IMR-90 (cell line): ENCODE measurements at regions not wholly inside any gene's neighbourhood (a gene's known extent, or its start where the extent isn't known, plus 50 kb on each side); places are given as distances from the start of the nearest gene placed in this dataset.

Source experiments
- ATAC-seq: fragments of 200-7000 bp; cut with Tn5 transposase; 2 replicates; pipeline ENCODE4 v1.9.1; 2020; ENCODE audit warnings: low read depth, mild to moderate bottlenecking, moderate library complexity
- BruUV-seq: library from RNA; stranded (reverse); fragments of 400-500 nt; replicated peaks from 2 replicates; lab custom pipeline; 2021; lab: Mats Ljungman, UMichigan
- CTCF ChIA-PET: fragments of 300-600 bp; formaldehyde crosslinking; extraction: SDS; loops from one replicate; lab custom pipeline; 2021; ENCODE audit warnings: antibody characterized with exemption; lab: Yijun Ruan, JAX
- POLR2A ChIA-PET: fragments of 300-600 bp; sonication (Branson Sonifier 250); formaldehyde crosslinking; loops from one replicate; lab custom pipeline; 2022; ENCODE audit warnings: antibody characterized with exemption; ENCODE audit not compliant: unreplicated experiment; lab: Charles Lee
- DNase-seq: peaks from one replicate; pipeline ENCODE4 v3.0.0; 2013
- H2AFZ ChIP-seq: replicated peaks from 2 replicates; pipeline ENCODE3; 2013; ENCODE audit warnings: low read length, mild to moderate bottlenecking; ENCODE audit not compliant: poor library complexity
- H2AK5ac ChIP-seq: 2 replicates; pipeline ENCODE4 v1.6.1; 2013; ENCODE audit warnings: low read depth, low read length, inconsistent platforms
- H2AK9ac ChIP-seq: replicated peaks from 2 replicates; pipeline ENCODE3; 2013; ENCODE audit warnings: mild to moderate bottlenecking, low read depth, low read length, moderate library complexity; ENCODE audit not compliant: poor library complexity
- H2BK120ac ChIP-seq: 2 replicates; pipeline ENCODE4 v1.6.1; 2013; ENCODE audit warnings: low read depth, low read length, inconsistent platforms
- H2BK15ac ChIP-seq: 3 replicates; pipeline ENCODE4 v1.6.1; 2013; ENCODE audit warnings: low read depth, low read length, inconsistent platforms
- H2BK20ac ChIP-seq: 2 replicates; pipeline ENCODE4 v1.6.1; 2013; ENCODE audit warnings: low read depth, mild to moderate bottlenecking, inconsistent platforms, low read length, moderate library complexity
- H2BK5ac ChIP-seq: 2 replicates; pipeline ENCODE4 v1.6.1; 2013; ENCODE audit warnings: mild to moderate bottlenecking, low read depth, low read length, inconsistent platforms; ENCODE audit not compliant: poor library complexity, severe bottlenecking
- H3K14ac ChIP-seq: replicated peaks from 2 replicates; pipeline ENCODE4 v1.6.1; 2013; ENCODE audit warnings: low read depth, low read length, inconsistent platforms
- H3K18ac ChIP-seq: 2 replicates; pipeline ENCODE4 v1.6.1; 2013; ENCODE audit warnings: low read depth, low read length, control low read depth
- H3K23ac ChIP-seq: 2 replicates; pipeline ENCODE4 v1.6.1; 2013; ENCODE audit warnings: low read depth, low read length, inconsistent platforms
- H3K27ac ChIP-seq: 2 replicates; pipeline ENCODE4 v1.5.1; 2013; ENCODE audit warnings: mild to moderate bottlenecking, control low read depth, low read length; ENCODE audit not compliant: insufficient read depth
- H3K27me3 ChIP-seq: 2 replicates; pipeline ENCODE4 v1.6.1; 2013; ENCODE audit warnings: low read length; ENCODE audit not compliant: control insufficient read depth, insufficient read depth
- H3K36me3 ChIP-seq: 2 replicates; pipeline ENCODE4 v1.6.1; 2013; ENCODE audit warnings: low read length, mixed read lengths; ENCODE audit not compliant: control insufficient read depth, insufficient read depth
- H3K4ac ChIP-seq: 2 replicates; pipeline ENCODE4 v1.6.1; 2013; ENCODE audit warnings: low read depth, low read length, inconsistent platforms
- H3K4me1 ChIP-seq: 2 replicates; pipeline ENCODE4 v1.6.1; 2013; ENCODE audit warnings: low read length, mixed read lengths; ENCODE audit not compliant: control insufficient read depth, insufficient read depth
- H3K4me2 ChIP-seq: 2 replicates; pipeline ENCODE4 v1.6.1; 2013; ENCODE audit warnings: low read depth, mild to moderate bottlenecking, control low read depth, low read length, moderate library complexity
- H3K4me3 ChIP-seq: 2 replicates; pipeline ENCODE4 v1.5.1; 2013; ENCODE audit warnings: low read depth, mild to moderate bottlenecking, control low read depth, low read length, moderate library complexity; ENCODE audit not compliant: insufficient read depth
- H3K56ac ChIP-seq: 2 replicates; pipeline ENCODE4 v1.6.1; 2013; ENCODE audit warnings: low read length, inconsistent platforms; ENCODE audit not compliant: insufficient read depth; ENCODE audit errors: extremely low read depth
- H3K79me1 ChIP-seq, 2 experiments: 2 replicates each; pipeline ENCODE4 v1.6.1; 2013; ENCODE audit warnings: low read length in 2 of 2, inconsistent platforms in 1 of 2, low read depth in 1 of 2
- H3K9ac ChIP-seq: 2 replicates; pipeline ENCODE4 v1.6.1; 2013; ENCODE audit warnings: low read depth, low read length, control low read depth
- H3K9me1 ChIP-seq: 2 replicates; pipeline ENCODE4 v1.6.1; 2013; ENCODE audit warnings: low read length, inconsistent platforms; ENCODE audit not compliant: insufficient read depth
- H3K9me3 ChIP-seq: 2 replicates; pipeline ENCODE4 v1.6.1; 2013; ENCODE audit warnings: low read length; ENCODE audit not compliant: control insufficient read depth, insufficient read depth
- H4K20me1 ChIP-seq: 2 replicates; pipeline ENCODE4 v1.6.1; 2013; ENCODE audit warnings: low read length, inconsistent platforms; ENCODE audit not compliant: insufficient read depth
- H4K5ac ChIP-seq: 2 replicates; pipeline ENCODE4 v1.6.1; 2013; ENCODE audit warnings: mild to moderate bottlenecking, low read depth, low read length, control low read depth
- H4K8ac ChIP-seq, 2 experiments: 2 replicates each; pipeline ENCODE4 v1.6.1; 2013; ENCODE audit warnings: low read depth in 2 of 2, low read length in 2 of 2, control low read depth in 1 of 2, inconsistent platforms in 1 of 2
- H4K91ac ChIP-seq: 2 replicates; pipeline ENCODE4 v1.6.1; 2013; ENCODE audit warnings: low read depth, low read length, inconsistent platforms; ENCODE audit not compliant: insufficient read depth
- BHLHE40 ChIP-seq: fragments of 150-350 bp; IDR thresholded peaks from 2 replicates; pipeline ENCODE4 v1.6.1; 2016; ENCODE audit warnings: mild to moderate bottlenecking, low read depth, low read length
- CEBPB ChIP-seq: IDR thresholded peaks from 2 replicates; pipeline ENCODE4 v1.6.1; 2012; ENCODE audit warnings: low read depth, low read length, improper control_type of control experiment
- CHD1 ChIP-seq: IDR thresholded peaks from 2 replicates; pipeline ENCODE4 v1.6.1; 2012; ENCODE audit warnings: low read depth, low read length, improper control_type of control experiment
- FOS ChIP-seq: fragments of 150-350 bp; IDR thresholded peaks from 2 replicates; pipeline ENCODE4 v1.6.1; 2016; ENCODE audit warnings: low read depth, low read length
- MAFK ChIP-seq: IDR thresholded peaks from 2 replicates; pipeline ENCODE4 v1.6.1; 2012; ENCODE audit warnings: low read depth, low read length, improper control_type of control experiment
- MAZ ChIP-seq: IDR thresholded peaks from 2 replicates; pipeline ENCODE4 v1.6.1; 2012; ENCODE audit warnings: low read depth, mild to moderate bottlenecking, low read length, improper control_type of control experiment, moderate library complexity, borderline replicate concordance
- MXI1 ChIP-seq: IDR thresholded peaks from 2 replicates; pipeline ENCODE4 v1.6.1; 2012; ENCODE audit warnings: low read depth, mild to moderate bottlenecking, low read length, moderate library complexity, borderline replicate concordance
- NFE2L2 ChIP-seq: fragments of 150-350 bp; IDR thresholded peaks from 2 replicates; pipeline ENCODE4 v1.6.1; 2016; ENCODE audit warnings: low read depth, mild to moderate bottlenecking, low read length
- POLR2A ChIP-seq: IDR thresholded peaks from 2 replicates; pipeline ENCODE4 v1.6.1; 2012; ENCODE audit warnings: mild to moderate bottlenecking, low read depth, low read length
- RAD21 ChIP-seq: IDR thresholded peaks from 2 replicates; pipeline ENCODE4 v1.6.1; 2012; ENCODE audit warnings: low read length, improper control_type of control experiment
- RCOR1 ChIP-seq: IDR thresholded peaks from 2 replicates; pipeline ENCODE4 v1.6.1; 2012; ENCODE audit warnings: mild to moderate bottlenecking, low read length, improper control_type of control experiment; ENCODE audit not compliant: insufficient replicate concordance
- RFX5 ChIP-seq: IDR thresholded peaks from 2 replicates; pipeline ENCODE4 v1.8.0; 2012; ENCODE audit warnings: low read depth, mild to moderate bottlenecking, low read length, moderate library complexity
- SMC3 ChIP-seq: fragments of 150-350 bp; IDR thresholded peaks from 2 replicates; pipeline ENCODE4 v1.6.1; 2016; ENCODE audit warnings: low read depth, mild to moderate bottlenecking, antibody characterized with exemption, low read length, moderate library complexity
- WGBS, 2 experiments: methylation state at CpG; one replicate each; pipeline versions ENCODE4 v1.1.5 to v1.1.7; 2013; ENCODE audit warnings: missing lambda C conversion rate in 2 of 2; ENCODE audit not compliant: insufficient read length in 1 of 2; ENCODE audit errors: extremely low coverage in 2 of 2; 5-methylcytosine and 5-hydroxymethylcytosine counted together
- dilution Hi-C: fragments of 300-500 bp; cut with HindIII; formaldehyde crosslinking; loops from one replicate; pipeline ENCODE4 v1.14.3; 2018; ENCODE audit warnings: low sequenced_read_pairs; ENCODE audit not compliant: unreplicated experiment
- in situ Hi-C: fragments of 300-500 bp; cut with MboI; formaldehyde crosslinking; loops from 3 replicates; pipeline ENCODE4 v1.14.3; 2019; ENCODE audit warnings: low sequenced_read_pairs, inconsistent platforms, mixed read lengths
- intact Hi-C: fragments of 100-400 bp; cut with micrococcal nuclease; formaldehyde crosslinking; loops from 2 replicates; pipeline ENCODE4 v1.10.0; 2022
- TF ChIP-seq, protein P1 (sequence below): fragments of 150-350 bp; IDR thresholded peaks from 2 replicates; pipeline ENCODE4 v1.6.1; 2016; ENCODE audit warnings: low read depth, mild to moderate bottlenecking, low read length, moderate library complexity, borderline replicate concordance
- TF ChIP-seq, protein P2 (sequence below): conservative IDR thresholded peaks from 2 replicates; pipeline ENCODE4 v1.5.1; 2012; ENCODE audit warnings: mild to moderate bottlenecking, low read depth, low read length, improper control_type of control experiment
- TF ChIP-seq, protein P3 (sequence below): fragments of 150-350 bp; IDR thresholded peaks from 2 replicates; pipeline ENCODE4 v1.6.1; 2017; ENCODE audit warnings: mild to moderate bottlenecking, antibody characterized with exemption, low read length, low read depth

DNA sequence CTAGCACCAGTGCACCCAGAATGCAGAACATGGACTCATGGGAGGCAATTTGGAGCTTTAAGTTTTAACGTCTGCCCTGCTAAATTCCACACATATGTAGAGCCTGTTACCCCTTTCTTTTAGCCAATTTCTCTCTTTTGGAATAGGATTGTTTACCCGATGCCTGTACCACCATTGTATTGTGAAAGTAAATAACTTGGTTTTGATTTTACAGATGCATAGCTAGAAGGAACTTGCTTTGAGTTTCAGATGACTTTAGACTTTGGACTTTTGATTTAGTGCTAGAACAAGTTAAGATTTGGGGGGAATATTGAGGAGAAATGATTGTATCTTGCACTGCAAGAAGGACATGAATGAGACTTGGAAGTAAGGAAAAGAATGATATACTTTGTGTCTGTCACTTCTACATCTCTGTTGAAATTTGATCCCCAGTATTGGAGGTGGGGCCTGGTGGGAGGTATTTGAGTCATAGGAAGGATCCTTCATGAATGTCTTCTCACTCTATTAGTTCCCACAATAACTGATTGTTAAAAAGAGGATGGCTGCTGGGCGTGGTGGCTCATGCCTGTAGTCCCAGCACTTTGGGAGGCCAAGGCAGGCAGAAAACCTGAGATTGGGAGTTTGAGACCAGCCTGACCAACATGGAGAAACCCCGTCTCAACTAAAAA is 794.8 kb upstream of the LCORL start:
- TF ChIP-seq RFX5 (no peak), POLR2A (no peak), CHD1 (no peak), MAZ (no peak), SMC3 (no peak), RCOR1 (no peak), NFE2L2 (no peak), RAD21 (no peak), BHLHE40 (no peak), FOS (no peak), MAFK (no peak), CEBPB (no peak), MXI1 (no peak)
- TF ChIP-seq, protein P1, sequence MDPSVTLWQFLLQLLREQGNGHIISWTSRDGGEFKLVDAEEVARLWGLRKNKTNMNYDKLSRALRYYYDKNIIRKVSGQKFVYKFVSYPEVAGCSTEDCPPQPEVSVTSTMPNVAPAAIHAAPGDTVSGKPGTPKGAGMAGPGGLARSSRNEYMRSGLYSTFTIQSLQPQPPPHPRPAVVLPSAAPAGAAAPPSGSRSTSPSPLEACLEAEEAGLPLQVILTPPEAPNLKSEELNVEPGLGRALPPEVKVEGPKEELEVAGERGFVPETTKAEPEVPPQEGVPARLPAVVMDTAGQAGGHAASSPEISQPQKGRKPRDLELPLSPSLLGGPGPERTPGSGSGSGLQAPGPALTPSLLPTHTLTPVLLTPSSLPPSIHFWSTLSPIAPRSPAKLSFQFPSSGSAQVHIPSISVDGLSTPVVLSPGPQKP: no peak
- TF ChIP-seq, protein P2, sequence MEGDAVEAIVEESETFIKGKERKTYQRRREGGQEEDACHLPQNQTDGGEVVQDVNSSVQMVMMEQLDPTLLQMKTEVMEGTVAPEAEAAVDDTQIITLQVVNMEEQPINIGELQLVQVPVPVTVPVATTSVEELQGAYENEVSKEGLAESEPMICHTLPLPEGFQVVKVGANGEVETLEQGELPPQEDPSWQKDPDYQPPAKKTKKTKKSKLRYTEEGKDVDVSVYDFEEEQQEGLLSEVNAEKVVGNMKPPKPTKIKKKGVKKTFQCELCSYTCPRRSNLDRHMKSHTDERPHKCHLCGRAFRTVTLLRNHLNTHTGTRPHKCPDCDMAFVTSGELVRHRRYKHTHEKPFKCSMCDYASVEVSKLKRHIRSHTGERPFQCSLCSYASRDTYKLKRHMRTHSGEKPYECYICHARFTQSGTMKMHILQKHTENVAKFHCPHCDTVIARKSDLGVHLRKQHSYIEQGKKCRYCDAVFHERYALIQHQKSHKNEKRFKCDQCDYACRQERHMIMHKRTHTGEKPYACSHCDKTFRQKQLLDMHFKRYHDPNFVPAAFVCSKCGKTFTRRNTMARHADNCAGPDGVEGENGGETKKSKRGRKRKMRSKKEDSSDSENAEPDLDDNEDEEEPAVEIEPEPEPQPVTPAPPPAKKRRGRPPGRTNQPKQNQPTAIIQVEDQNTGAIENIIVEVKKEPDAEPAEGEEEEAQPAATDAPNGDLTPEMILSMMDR: no peak
- TF ChIP-seq, protein P3, sequence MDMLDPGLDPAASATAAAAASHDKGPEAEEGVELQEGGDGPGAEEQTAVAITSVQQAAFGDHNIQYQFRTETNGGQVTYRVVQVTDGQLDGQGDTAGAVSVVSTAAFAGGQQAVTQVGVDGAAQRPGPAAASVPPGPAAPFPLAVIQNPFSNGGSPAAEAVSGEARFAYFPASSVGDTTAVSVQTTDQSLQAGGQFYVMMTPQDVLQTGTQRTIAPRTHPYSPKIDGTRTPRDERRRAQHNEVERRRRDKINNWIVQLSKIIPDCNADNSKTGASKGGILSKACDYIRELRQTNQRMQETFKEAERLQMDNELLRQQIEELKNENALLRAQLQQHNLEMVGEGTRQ: no peak
- Histone ChIP-seq H3K9me1 (no peaks in the 10 kb centered on the region), H3K36me3 (no peaks in the 10 kb centered on the region), H2BK5ac (no peak overlapping the region), H2BK20ac (no peak overlapping the region), H3K14ac (no peak overlapping the region), H4K5ac (no peak overlapping the region), H4K20me1 (no peaks in the 10 kb centered on the region), H3K4ac (no peak overlapping the region), H2AK9ac (no peak overlapping the region), H3K18ac (no peak overlapping the region), H3K23ac (no peak overlapping the region), H2BK15ac (no peak overlapping the region), H3K56ac (no peak overlapping the region), H4K8ac (no peak overlapping the region), H3K4me2 (no peak overlapping the region), H4K91ac (no peak overlapping the region), H3K79me1 (no peaks in the 10 kb centered on the region), H2AK5ac (no peak overlapping the region), H2BK120ac (no peak overlapping the region), H3K4me1 (no peaks in the 10 kb centered on the region), H3K4me3 (no peak overlapping the region), H3K9ac (no peak overlapping the region), H3K27me3 (no peaks in the 10 kb centered on the region), H2AFZ (no peak overlapping the region), H3K9me3 (no peaks in the 10 kb centered on the region; the same call in 1 of the 2 replicates), H3K27ac (no peak overlapping the region)
- WGBS, 2 experiments: 80% methylated on average over 2 of the region's 4 CpGs; no CpG with 5 or more reads in 1 of the 2 experiments
- in situ Hi-C loops (no loop called here), intact Hi-C loops (loop anchor here (10.0 kb wide), 2 partner anchors 108 to 248 kb away; no protein-coding TSS in a partner anchor), dilution Hi-C loops (no loop called here)
- ChIA-PET CTCF (interaction anchor here (0.6 kb wide), 1 partner anchor 37 kb away, joined by 3 read pairs; no protein-coding TSS in a partner anchor), POLR2A (no interaction called here)
- ATAC-seq (no peak), DNase-seq (no peak)
- BruUV-seq: no TSS peak
